ENCODE measurements at regions not wholly inside any gene's neighbourhood (a gene's known extent, or its start where the extent isn't known, plus 50 kb on each side); places are given as distances from the start of the nearest gene placed in this dataset.

DNA sequence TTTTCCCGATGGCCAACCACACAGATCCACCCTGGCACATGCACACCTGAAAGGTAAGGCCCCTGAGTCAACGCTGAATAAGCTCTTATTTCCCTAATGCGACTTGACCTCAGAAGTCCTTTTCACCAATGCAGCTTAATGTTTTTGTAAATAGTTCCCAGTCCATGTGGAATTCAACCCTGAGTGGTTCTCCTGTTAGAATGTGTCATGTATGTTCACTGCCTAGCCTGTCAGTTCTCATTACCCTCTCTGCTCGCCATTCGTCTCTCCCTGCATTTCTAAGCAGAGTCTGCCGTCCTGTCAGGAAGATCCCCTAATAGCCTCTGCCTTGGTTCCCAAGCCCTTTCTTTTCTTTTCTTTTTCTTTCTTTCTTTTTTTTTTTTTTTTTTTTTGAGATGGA lies 392.6 kb upstream of the SHH start:
- no peak for DNase-seq (ENCODE audit: low read depth in 2 of 3, low spot score in 2 of 3)

GRCh38 chr7:156203923-156204322 lies 391.7 kb upstream of the SHH start:
- no peak for DNase-seq (ENCODE audit: low read depth in 2 of 3, low spot score in 2 of 3)

- DNase-seq (ENCODE audit: low read depth in 2 of 3, low spot score in 2 of 3) = no peak
These were observed 386.0 kb upstream of the SHH start for GRCh38 chr7:156198277-156198676.

DNA sequence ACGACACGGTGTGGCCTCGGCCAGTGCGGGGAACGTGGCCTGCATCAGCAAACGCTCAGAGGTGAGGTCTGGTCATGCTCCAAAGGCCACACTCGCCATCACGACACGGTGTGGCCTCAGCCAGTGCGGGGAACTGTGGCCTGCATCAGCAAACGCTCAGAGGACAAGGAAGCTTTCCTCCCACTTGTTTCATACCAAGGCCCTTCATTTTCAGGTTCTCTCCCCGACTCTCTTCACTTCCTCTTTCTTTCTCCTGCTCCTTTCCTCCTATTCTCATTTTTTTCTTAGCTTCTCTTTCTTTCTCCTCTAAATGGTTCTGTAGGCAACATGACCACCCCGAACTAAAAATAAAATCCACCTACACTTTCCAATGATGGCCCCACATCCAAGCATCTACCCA lies 384.4 kb upstream of the SHH start:
- no peak for DNase-seq (ENCODE audit: low read depth in 2 of 3, low spot score in 2 of 3)

DNA sequence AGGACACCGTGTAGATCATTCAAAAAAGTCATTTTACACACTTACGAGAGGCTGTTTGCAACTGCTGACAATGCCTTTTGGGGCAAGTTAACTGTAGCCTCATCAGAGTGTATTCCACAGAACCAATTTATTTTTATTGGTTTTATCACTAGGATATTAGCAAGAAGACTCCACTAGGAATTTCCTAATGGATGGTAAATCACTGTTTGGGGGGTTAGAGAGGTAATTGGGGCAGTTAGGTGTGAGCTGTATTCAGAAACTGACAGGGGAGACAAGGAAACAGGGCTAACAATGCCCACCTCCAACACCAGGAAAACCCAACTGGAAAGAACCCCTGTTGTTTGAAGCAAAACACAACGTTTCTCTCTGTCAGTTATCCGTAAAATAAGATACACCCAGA lies 383.0 kb upstream of the SHH start:
- DNase-seq (ENCODE audit: low read depth in 2 of 3, low spot score in 2 of 3) = no peak

- DNase-seq (ENCODE audit: low read depth in 2 of 3, low spot score in 2 of 3) = no peak
These were observed 382.6 kb upstream of the SHH start for GRCh38 chr7:156194813-156195212.

DNA sequence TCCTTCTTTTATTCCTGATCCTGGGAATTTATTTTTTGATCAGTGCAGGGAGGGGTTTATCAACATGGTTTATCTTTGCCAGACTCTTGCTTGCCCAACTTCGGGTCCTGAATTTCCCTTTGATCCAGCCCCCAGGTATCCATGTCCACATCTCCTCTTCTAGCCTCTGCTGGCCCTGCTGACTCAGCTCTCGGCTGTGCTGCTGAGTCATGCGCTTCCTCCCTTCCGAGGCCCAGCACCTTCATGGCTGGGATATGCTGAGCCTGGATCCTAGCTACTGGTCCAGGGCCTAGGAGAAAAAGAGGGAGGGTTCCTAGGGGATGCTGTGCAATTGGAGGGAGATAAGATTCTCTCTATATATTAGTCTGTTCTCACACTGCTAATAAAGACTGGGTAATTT lies 380.7 kb upstream of the SHH start:
- DNase-seq (ENCODE audit: low read depth in 2 of 3, low spot score in 2 of 3) = no peak

GRCh38 chr7:156191090-156191489 lies 378.8 kb upstream of the SHH start:
- no peak for DNase-seq (ENCODE audit: low read depth in 2 of 3, low spot score in 2 of 3)

- no peak for DNase-seq (ENCODE audit: low read depth in 2 of 3, low spot score in 2 of 3)
These were observed 372.8 kb upstream of the SHH start for GRCh38 chr7:156185076-156185475.

DNA sequence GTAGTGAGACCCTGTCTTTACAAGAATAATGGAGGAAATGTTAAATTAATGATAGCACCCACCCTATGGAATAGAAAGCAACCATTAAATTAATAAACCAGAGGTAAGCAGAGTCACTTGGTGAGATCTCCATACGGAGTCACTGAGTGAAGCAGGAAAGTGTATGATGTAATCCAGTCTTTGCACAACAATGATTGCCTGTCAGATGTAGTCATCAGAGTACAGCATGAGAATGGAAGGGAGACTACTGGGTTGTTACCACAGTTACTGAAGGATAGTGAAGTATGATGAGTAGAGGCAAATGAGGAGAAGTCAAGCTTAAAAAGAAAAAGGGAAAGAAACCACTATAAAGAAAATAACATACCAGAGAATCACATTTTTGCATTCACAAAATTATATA lies 371.9 kb upstream of the SHH start:
- DNase-seq (ENCODE audit: low read depth in 2 of 3, low spot score in 2 of 3) = no peak

- DNase-seq (ENCODE audit: low read depth in 2 of 3, low spot score in 2 of 3) = no peak
These were observed 368.4 kb upstream of the SHH start for GRCh38 chr7:156180451-156181229.

GRCh38 chr7:156179872-156180390 lies 367.7 kb upstream of the SHH start:
- no peak for DNase-seq (ENCODE audit: low read depth in 2 of 3, low spot score in 2 of 3)

DNA sequence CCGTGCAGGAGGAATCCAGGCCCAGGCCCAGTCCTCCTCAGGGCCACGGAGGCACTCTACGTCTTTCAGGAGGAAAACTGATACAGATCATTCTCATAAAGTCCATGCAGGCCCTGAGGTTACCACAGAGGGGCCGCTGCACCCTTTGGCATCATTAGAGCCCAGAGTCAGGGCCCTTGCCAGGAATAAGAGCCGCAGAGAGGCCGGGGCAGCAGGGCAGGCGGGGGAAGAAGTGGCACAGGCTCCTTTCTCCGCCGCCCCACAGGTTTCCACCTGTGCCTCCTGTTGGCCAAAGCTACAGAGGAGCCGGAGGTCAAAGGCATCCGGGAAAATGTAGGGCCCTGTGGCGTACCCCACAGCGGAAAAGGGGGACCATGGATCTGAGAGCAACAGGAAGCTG lies 366.6 kb upstream of the SHH start:
- DNase-seq (ENCODE audit: low read depth in 2 of 3, low spot score in 2 of 3) = no peak

DNA sequence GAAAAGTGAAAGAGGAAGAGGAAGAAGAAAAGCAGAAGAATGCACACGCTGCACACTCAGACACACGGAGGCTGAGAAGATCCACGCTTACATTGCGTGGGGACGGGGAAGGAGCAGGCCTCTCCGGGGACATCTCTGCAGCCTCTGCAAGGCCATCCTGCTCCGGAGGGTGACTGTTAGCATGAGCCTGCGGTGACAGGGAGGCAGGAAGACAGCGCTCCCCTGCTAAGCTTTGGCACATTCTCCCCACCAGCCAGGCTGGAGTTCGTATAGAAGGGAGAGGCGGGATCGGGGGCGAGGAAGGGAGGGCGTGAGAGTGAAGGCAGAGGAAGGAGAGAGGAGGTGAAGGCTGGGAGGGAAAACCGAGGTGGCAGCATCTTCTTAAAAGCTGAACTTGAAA lies 366.0 kb upstream of the SHH start:
- DNase-seq (ENCODE audit: low read depth in 2 of 3, low spot score in 2 of 3) = no peak

DNA sequence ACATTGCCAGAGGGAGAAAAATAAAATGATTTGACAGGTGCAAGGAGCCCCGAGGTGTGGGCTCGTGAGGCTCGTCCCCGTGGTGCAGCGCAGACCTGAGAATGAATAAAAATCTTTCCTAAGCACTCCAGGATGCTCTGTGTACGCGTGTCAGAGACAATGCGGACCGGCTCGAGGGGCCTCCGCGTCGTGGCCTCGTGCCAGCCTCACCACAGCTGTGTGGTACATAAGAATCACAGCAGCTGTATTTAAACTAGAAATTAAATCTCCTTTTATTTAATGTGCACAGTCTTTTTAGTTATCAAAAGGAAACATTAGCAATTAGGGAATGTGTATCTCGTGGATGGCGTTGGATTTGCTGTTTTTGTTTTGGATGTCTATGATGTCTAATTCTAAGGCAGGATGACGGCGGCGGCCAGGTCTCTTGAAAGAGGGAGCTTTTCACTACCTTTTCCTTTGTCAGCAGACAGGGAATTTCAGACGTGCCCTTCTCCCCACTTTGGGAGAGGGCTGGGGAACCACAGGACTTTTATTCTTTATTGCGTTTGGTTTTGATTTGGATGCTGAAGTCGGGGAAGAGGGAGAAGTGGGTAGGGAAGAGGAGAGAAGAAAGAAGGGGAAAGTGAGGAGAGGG lies 365.3 kb upstream of the SHH start:
- no peak for DNase-seq (ENCODE audit: low read depth in 2 of 3, low spot score in 2 of 3)

DNA sequence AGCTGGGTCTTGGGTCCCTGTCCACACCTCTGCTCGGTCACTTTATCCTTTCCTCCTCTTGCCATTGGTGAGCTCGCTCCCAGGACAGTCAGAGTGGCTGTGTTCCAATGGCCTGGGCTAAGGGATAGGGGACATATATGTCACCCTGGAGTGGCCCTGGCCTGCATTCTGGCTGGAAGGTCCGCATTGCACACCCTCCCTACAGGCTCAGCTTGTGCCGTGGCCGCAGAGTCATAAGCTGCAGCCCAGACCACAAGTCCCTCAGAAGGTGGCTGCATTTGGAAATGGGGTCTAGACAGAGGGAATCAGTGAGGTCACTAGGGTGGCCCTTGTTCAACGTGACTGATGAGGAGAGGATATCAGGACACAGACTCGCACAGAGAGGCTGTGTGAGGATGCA lies 363.8 kb upstream of the SHH start:
- no peak for DNase-seq (ENCODE audit: low read depth in 2 of 3, low spot score in 2 of 3)

DNA sequence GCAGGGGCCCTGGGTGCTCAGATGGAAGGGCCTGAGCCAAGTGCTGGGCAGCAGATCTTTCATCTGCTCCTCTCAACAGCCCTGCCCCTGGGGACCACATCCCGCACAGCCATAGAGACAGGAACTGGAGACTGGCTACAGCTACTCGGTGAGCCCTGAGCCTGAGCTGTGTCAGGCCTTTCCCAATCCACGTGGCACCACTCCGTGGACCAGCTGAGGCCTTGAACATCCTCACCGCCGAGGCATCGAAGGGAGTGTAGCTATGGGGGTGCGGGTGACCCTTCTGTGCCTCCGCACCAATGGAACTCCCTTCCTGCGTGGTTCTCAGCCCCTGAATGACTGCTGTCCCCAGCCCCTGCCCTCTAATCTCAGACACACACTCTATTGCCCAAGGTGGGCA lies 362.7 kb upstream of the SHH start:
- no peak for DNase-seq (ENCODE audit: low read depth in 2 of 3, low spot score in 2 of 3)

GRCh38 chr7:156174428-156174827 lies 362.2 kb upstream of the SHH start:
- DNase-seq (ENCODE audit: low read depth in 2 of 3, low spot score in 2 of 3) = no peak

- DNase-seq (ENCODE audit: low read depth in 2 of 3, low spot score in 2 of 3) = no peak
These were observed 361.6 kb upstream of the SHH start for GRCh38 chr7:156173748-156174353.

- DNase-seq (ENCODE audit: low read depth in 2 of 3, low spot score in 2 of 3) = no peak
These were observed 361.1 kb upstream of the SHH start for GRCh38 chr7:156173346-156173745.

DNA sequence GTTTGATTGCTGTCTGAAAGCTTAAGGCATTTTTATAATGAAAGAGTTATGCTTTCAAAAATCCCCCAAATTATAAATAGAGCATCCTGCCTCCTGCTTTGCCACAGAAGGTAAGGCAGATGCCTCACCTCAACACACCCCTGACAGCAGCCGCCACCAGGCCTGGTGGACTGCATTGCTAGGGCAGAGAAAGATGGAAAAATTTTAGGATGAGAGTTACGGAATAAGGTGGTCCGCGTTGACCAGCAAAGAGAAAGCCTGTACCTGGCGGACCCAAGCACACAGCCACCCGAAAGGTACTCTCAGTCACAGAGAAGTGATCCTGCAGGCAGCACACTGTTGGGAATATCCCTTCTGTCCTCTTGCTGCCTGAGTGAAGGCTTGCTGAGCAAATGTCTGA lies 360.4 kb upstream of the SHH start:
- DNase-seq (ENCODE audit: low read depth in 2 of 3, low spot score in 2 of 3) = no peak

Measured in hematopoietic multipotent progenitor cell (in vitro differentiated cells).